ENCODE measurements at regions not wholly inside any gene's neighbourhood (a gene's known extent, or its start where the extent isn't known, plus 50 kb on each side); places are given as distances from the start of the nearest gene placed in this dataset.

DNA sequence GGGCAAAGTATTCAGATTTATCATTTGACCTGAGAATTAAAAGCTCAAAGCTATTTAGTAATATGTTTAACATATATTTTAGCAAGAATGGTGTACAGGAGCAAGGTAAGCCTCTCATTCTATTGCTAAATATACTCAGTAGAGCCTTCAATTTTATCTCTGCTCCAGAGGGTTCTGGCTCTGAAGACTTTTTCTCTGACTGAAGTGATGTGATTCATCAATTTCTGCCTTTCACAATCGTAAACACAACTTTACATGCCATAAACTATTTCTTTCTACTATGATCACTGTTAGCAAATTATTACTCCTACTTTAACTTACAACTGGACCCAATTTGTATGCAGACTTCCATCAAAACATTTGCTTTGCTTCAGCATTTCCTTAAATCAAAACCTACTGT is 315.0 kb upstream of the NDST4 start:
- TF ChIP-seq CTCF (IDR thresholded peaks at IDR 0.05; ENCODE audit: insufficient read depth, low read length) (no peak), POLR2AphosphoS5 (IDR thresholded peaks at IDR 0.05; ENCODE audit: low read depth) (no peak), SPI1 (IDR thresholded peaks at IDR 0.05; ENCODE audit: borderline replicate concordance, low read depth) (no peak), REST (IDR thresholded peaks at IDR 0.05; ENCODE audit: insufficient replicate concordance, low read depth) (no peak), GABPA (IDR thresholded peaks at IDR 0.05; ENCODE audit: low read depth) (no peak)

Data from HL-60 (cell line).